ENCODE measurements at regions not wholly inside any gene's neighbourhood (a gene's known extent, or its start where the extent isn't known, plus 50 kb on each side); places are given as distances from the start of the nearest gene placed in this dataset.

- TF ChIP-seq CTCF (IDR thresholded peaks at IDR 0.05) (no peak), PHF8 (IDR thresholded peaks at IDR 0.05; ENCODE audit: borderline replicate concordance, low read depth) (no peak), EHMT2 (IDR thresholded peaks at IDR 0.05; ENCODE audit: low read depth) (no peak), RNF2 (IDR thresholded peaks at IDR 0.05; ENCODE audit: borderline replicate concordance, low read depth) (no peak), FOSB (CRISPR knock-in tag; IDR thresholded peaks at IDR 0.05) (no peak)
Observed at GRCh38 chr6:80445751-80446150, 339.3 kb downstream of the BCKDHB start (continued).

GRCh38 chr6:80442366-80442765, 335.9 kb downstream of the BCKDHB start:
- peaks cover 5% of the 10 kb centered on the region; the same call in 2 of the 3 replicates for H3K4me1 ChIP-seq
- CTCF ChIA-PET: no interaction called here
- H3K9me3 ChIP-seq: no peaks in the 10 kb centered on the region
- H3K4me2 ChIP-seq: no peak overlapping the region
- POLR2A ChIA-PET: no interaction called here
- no peak for ATAC-seq
- H3K27ac ChIP-seq: no peak overlapping the region
- no peak for DNase-seq (ENCODE audit: low read depth in 1 of 2, low spot score in 1 of 2)
- no peak for FAIRE-seq
- no peak for TF ChIP-seq ZSCAN20 (CRISPR knock-in tag; IDR thresholded peaks at IDR 0.05)
- no peak for TF ChIP-seq USF2 (IDR thresholded peaks at IDR 0.05)
- TF ChIP-seq HEYL (CRISPR knock-in tag; IDR thresholded peaks at IDR 0.05): no peak
- no peak for TF ChIP-seq HDAC2 (IDR thresholded peaks at IDR 0.05)
- no peak for TF ChIP-seq REST (IDR thresholded peaks at IDR 0.05)
- TF ChIP-seq CBX8 (IDR thresholded peaks at IDR 0.05): no peak
- no peak for TF ChIP-seq JUNB (IDR thresholded peaks at IDR 0.05)
- TF ChIP-seq TFCP2L1 (CRISPR knock-in tag; IDR thresholded peaks at IDR 0.05): no peak
- H3K4me3 ChIP-seq: no peak overlapping the region

- ChIA-PET CTCF (no interaction called here), POLR2A (no interaction called here)
- Histone ChIP-seq H3K4me2 (no peak overlapping the region), H3K4me1 (peaks cover 5% of the 10 kb centered on the region; the same call in 2 of the 3 replicates), H3K27ac (no peak overlapping the region), H3K9me3 (no peaks in the 10 kb centered on the region), H3K4me3 (no peak overlapping the region)
- ATAC-seq (no peak), FAIRE-seq (no peak), DNase-seq (ENCODE audit: low read depth in 1 of 2, low spot score in 1 of 2) (no peak)
- TF ChIP-seq MAX (IDR thresholded peaks at IDR 0.05): no peak
- no peak for TF ChIP-seq HES2 (IDR thresholded peaks at IDR 0.05)
- TF ChIP-seq HOXA7 (CRISPR knock-in tag; IDR thresholded peaks at IDR 0.05): no peak
- TF ChIP-seq BCL3 (IDR thresholded peaks at IDR 0.05): no peak
- TF ChIP-seq HDAC2 (IDR thresholded peaks at IDR 0.05): no peak
- no peak for TF ChIP-seq TFCP2L1 (CRISPR knock-in tag; IDR thresholded peaks at IDR 0.05)
- no peak for TF ChIP-seq RNF2 (IDR thresholded peaks at IDR 0.05; ENCODE audit: borderline replicate concordance, low read depth)
- TF ChIP-seq CHD4 (IDR thresholded peaks at IDR 0.05; ENCODE audit: borderline replicate concordance): no peak
- TF ChIP-seq CTCF (IDR thresholded peaks at IDR 0.05): no peak
- TF ChIP-seq NPAS2 (CRISPR knock-in tag; IDR thresholded peaks at IDR 0.05; ENCODE audit: borderline replicate concordance): no peak
- no peak for TF ChIP-seq GATA3 (IDR thresholded peaks at IDR 0.05; ENCODE audit: borderline replicate concordance)
- TF ChIP-seq ZSCAN20 (CRISPR knock-in tag; IDR thresholded peaks at IDR 0.05): no peak
- no peak for TF ChIP-seq NR3C1 (IDR thresholded peaks at IDR 0.05)
- no peak for TF ChIP-seq ZFP36 (IDR thresholded peaks at IDR 0.05; ENCODE audit: borderline replicate concordance, partially characterized antibody)
- no peak for TF ChIP-seq ELK1 (IDR thresholded peaks at IDR 0.05; ENCODE audit: low read depth, low read length)
Observed at GRCh38 chr6:80441131-80441530, 334.7 kb downstream of the BCKDHB start.
